DND-41 (cell line): ENCODE measurements at regions not wholly inside any gene's neighbourhood (a gene's known extent, or its start where the extent isn't known, plus 50 kb on each side); places are given as distances from the start of the nearest gene placed in this dataset.

Source experiments
- EZH2 ChIP-seq: IDR thresholded peaks from 3 replicates; pipeline ENCODE4 v1.6.1; 2012; ENCODE audit warnings: borderline replicate concordance, low read depth, mild to moderate bottlenecking, moderate library complexity, low read length, inconsistent platforms; ENCODE audit not compliant: severe bottlenecking
- TF ChIP-seq, protein P1 (sequence below): IDR thresholded peaks from 2 replicates; pipeline ENCODE4 v1.5.1; 2012; ENCODE audit warnings: borderline replicate concordance, low read length, moderate library complexity, mild to moderate bottlenecking; ENCODE audit not compliant: poor library complexity, severe bottlenecking; ENCODE audit errors: extremely low read depth

GRCh38 chr18:27413495-27414401 lies 228.6 kb upstream of the CHST9 start:
- TF ChIP-seq, protein P1, sequence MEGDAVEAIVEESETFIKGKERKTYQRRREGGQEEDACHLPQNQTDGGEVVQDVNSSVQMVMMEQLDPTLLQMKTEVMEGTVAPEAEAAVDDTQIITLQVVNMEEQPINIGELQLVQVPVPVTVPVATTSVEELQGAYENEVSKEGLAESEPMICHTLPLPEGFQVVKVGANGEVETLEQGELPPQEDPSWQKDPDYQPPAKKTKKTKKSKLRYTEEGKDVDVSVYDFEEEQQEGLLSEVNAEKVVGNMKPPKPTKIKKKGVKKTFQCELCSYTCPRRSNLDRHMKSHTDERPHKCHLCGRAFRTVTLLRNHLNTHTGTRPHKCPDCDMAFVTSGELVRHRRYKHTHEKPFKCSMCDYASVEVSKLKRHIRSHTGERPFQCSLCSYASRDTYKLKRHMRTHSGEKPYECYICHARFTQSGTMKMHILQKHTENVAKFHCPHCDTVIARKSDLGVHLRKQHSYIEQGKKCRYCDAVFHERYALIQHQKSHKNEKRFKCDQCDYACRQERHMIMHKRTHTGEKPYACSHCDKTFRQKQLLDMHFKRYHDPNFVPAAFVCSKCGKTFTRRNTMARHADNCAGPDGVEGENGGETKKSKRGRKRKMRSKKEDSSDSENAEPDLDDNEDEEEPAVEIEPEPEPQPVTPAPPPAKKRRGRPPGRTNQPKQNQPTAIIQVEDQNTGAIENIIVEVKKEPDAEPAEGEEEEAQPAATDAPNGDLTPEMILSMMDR: no peak
- no peak for TF ChIP-seq EZH2
